NCI-H2171 treated with DMSO at 0.1 percent for 48 hours (cell line): ENCODE measurements at regions not wholly inside any gene's neighbourhood (a gene's known extent, or its start where the extent isn't known, plus 50 kb on each side); places are given as distances from the start of the nearest gene placed in this dataset.

Experiments
- DNase-seq: peaks from one replicate; lab custom pipeline; 2025; lab: John Stamatoyannopoulos, UW

- no peak for DNase-seq
Observed at GRCh38 chr14:22337938-22338337, 251.1 kb downstream of the DAD1 start.

- DNase-seq = no peak
Observed at GRCh38 chr14:22337521-22337920, 251.5 kb downstream of the DAD1 start.

GRCh38 chr14:22336031-22336430, 253.0 kb downstream of the DAD1 start:
- no peak for DNase-seq

- no peak for DNase-seq
Observed at GRCh38 chr14:22334627-22335026, 254.4 kb downstream of the DAD1 start.

GRCh38 chr14:22334275-22334577, 254.8 kb downstream of the DAD1 start:
- DNase-seq = no peak

GRCh38 chr14:22333422-22334274, 255.4 kb downstream of the DAD1 start:
- no peak for DNase-seq

- DNase-seq = no peak
Observed at GRCh38 chr14:22332686-22333421, 256.2 kb downstream of the DAD1 start.

- DNase-seq = no peak
Observed at GRCh38 chr14:22329371-22329770, 259.7 kb downstream of the DAD1 start.

- no peak for DNase-seq
Observed at GRCh38 chr14:22325676-22326400, 263.2 kb downstream of the DAD1 start.

GRCh38 chr14:22320362-22320750, 268.7 kb downstream of the DAD1 start:
- DNase-seq = no peak

GRCh38 chr14:22319526-22320361, 269.3 kb downstream of the DAD1 start:
- peak; percentile 83 for DNase-seq

GRCh38 chr14:22318951-22319350, 270.1 kb downstream of the DAD1 start:
- DNase-seq = no peak

- no peak for DNase-seq
Observed at GRCh38 chr14:22316473-22316872, 272.6 kb downstream of the DAD1 start.

- no peak for DNase-seq
Observed at GRCh38 chr14:22315336-22315735, 273.7 kb downstream of the DAD1 start.

GRCh38 chr14:22314183-22314820, 274.7 kb downstream of the DAD1 start:
- DNase-seq = peak; percentile 78

- no peak for DNase-seq
Observed at GRCh38 chr14:22313172-22313801, 275.7 kb downstream of the DAD1 start.

GRCh38 chr14:22311636-22312035, 277.4 kb downstream of the DAD1 start:
- no peak for DNase-seq

GRCh38 chr14:22305607-22306006, 283.4 kb downstream of the DAD1 start:
- DNase-seq = no peak

GRCh38 chr14:22304326-22304725, 284.7 kb downstream of the DAD1 start:
- no peak for DNase-seq

GRCh38 chr14:22303589-22304195, 285.3 kb downstream of the DAD1 start:
- peak; percentile 81 for DNase-seq

- DNase-seq = no peak
Observed at GRCh38 chr14:22300646-22301045, 288.4 kb downstream of the DAD1 start.
